DND-41 (cell line): ENCODE measurements at regions not wholly inside any gene's neighbourhood (a gene's known extent, or its start where the extent isn't known, plus 50 kb on each side); places are given as distances from the start of the nearest gene placed in this dataset.

Experiments used
- EZH2 ChIP-seq: IDR thresholded peaks from 3 replicates; pipeline ENCODE4 v1.6.1; 2012; ENCODE audit warnings: borderline replicate concordance, low read depth, mild to moderate bottlenecking, moderate library complexity, low read length, inconsistent platforms; ENCODE audit not compliant: severe bottlenecking
- TF ChIP-seq, protein P1 (sequence below): IDR thresholded peaks from 2 replicates; pipeline ENCODE4 v1.5.1; 2012; ENCODE audit warnings: borderline replicate concordance, low read length, moderate library complexity, mild to moderate bottlenecking; ENCODE audit not compliant: poor library complexity, severe bottlenecking; ENCODE audit errors: extremely low read depth

GRCh38 chr16:72282362-72282761 lies 110.4 kb upstream of the PMFBP1 start:
- TF ChIP-seq, protein P1, sequence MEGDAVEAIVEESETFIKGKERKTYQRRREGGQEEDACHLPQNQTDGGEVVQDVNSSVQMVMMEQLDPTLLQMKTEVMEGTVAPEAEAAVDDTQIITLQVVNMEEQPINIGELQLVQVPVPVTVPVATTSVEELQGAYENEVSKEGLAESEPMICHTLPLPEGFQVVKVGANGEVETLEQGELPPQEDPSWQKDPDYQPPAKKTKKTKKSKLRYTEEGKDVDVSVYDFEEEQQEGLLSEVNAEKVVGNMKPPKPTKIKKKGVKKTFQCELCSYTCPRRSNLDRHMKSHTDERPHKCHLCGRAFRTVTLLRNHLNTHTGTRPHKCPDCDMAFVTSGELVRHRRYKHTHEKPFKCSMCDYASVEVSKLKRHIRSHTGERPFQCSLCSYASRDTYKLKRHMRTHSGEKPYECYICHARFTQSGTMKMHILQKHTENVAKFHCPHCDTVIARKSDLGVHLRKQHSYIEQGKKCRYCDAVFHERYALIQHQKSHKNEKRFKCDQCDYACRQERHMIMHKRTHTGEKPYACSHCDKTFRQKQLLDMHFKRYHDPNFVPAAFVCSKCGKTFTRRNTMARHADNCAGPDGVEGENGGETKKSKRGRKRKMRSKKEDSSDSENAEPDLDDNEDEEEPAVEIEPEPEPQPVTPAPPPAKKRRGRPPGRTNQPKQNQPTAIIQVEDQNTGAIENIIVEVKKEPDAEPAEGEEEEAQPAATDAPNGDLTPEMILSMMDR = no peak
- TF ChIP-seq EZH2 = no peak
